Peyer's patch (tissue), 4 donors: ENCODE measurements at regions not wholly inside any gene's neighbourhood (a gene's known extent, or its start where the extent isn't known, plus 50 kb on each side); places are given as distances from the start of the nearest gene placed in this dataset.

ENCODE experiments used
- POLR2A ChIP-seq, 2 donors: fragments of 450-650 bp; IDR thresholded peaks; one replicate each; pipeline ENCODE4 v1.5.1; 2017; ENCODE audit warnings: antibody characterized with exemption in 2 of 2, mild to moderate bottlenecking in 2 of 2, moderate library complexity in 2 of 2
- TF ChIP-seq, protein P1 (sequence below), 6 experiments: fragments of 450-650 bp in 4 of 6; fragments of 200-600 bp in 2 of 6; sonication (generic) in 1 of 6; IDR thresholded peaks; one replicate each; pipeline ENCODE4 v1.5.1; 2017 to 2019; ENCODE audit warnings: antibody characterized with exemption in 6 of 6, mild to moderate bottlenecking in 3 of 6, moderate library complexity in 1 of 6

DNA sequence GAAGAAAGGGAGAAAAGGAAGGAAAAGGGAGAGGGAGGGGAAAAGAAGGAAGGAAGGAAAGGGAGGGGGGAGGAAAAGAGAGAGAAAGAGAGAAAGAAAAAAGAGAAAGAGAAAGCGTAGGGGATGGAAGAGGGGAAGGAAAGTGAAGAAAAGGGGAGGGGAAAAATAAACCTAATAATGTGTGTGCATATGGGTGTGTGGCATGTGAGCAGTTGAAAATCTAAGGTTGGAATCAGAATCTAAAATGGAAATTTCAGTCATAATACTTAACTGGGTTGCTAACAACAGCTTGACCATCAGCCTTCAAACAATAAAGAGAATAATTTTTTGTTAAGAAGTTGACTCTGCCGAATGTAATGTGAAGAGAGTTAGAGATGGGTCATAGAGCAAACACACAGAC, 407.9 kb upstream of the SLC14A2 start:
- TF ChIP-seq, protein P1, sequence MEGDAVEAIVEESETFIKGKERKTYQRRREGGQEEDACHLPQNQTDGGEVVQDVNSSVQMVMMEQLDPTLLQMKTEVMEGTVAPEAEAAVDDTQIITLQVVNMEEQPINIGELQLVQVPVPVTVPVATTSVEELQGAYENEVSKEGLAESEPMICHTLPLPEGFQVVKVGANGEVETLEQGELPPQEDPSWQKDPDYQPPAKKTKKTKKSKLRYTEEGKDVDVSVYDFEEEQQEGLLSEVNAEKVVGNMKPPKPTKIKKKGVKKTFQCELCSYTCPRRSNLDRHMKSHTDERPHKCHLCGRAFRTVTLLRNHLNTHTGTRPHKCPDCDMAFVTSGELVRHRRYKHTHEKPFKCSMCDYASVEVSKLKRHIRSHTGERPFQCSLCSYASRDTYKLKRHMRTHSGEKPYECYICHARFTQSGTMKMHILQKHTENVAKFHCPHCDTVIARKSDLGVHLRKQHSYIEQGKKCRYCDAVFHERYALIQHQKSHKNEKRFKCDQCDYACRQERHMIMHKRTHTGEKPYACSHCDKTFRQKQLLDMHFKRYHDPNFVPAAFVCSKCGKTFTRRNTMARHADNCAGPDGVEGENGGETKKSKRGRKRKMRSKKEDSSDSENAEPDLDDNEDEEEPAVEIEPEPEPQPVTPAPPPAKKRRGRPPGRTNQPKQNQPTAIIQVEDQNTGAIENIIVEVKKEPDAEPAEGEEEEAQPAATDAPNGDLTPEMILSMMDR (IDR thresholded peaks at IDR 0.05), result no peak
- no peak for TF ChIP-seq POLR2A (IDR thresholded peaks at IDR 0.05)
